ENCODE measurements at regions not wholly inside any gene's neighbourhood (a gene's known extent, or its start where the extent isn't known, plus 50 kb on each side); places are given as distances from the start of the nearest gene placed in this dataset.
A peak's percentile ranks its signal among the peaks of the same experiment; 100 is the strongest.

- Histone ChIP-seq H3K23me2 (ENCODE audit: low read depth, low read length) (no peaks in the 10 kb centered on the region), H2BK15ac (ENCODE audit: low read length) (no peak overlapping the region), H3K79me2 (ENCODE audit: control insufficient read depth in 1 of 2, insufficient read depth in 2 of 2, low read length in 2 of 2) (no peaks in the 10 kb centered on the region), H3K9me3 (ENCODE audit: insufficient read depth in 2 of 2, low read depth in 1 of 2, low read length in 1 of 2) (no peaks in the 10 kb centered on the region), H2BK12ac (ENCODE audit: low read depth, low read length) (0 out of 2 replicates have a peak overlapping the region, but pooled peaks have one; percentile 39), H3K4ac (replicated peaks; ENCODE audit: insufficient read length, low read depth, low read length) (no peak overlapping the region), H4K20me1 (replicated peaks in 1 of 2; ENCODE audit: control insufficient read depth in 1 of 2, insufficient read depth in 2 of 2, low read length in 2 of 2) (no peaks in the 10 kb centered on the region), H3K9ac (replicated peaks in 1 of 4; ENCODE audit: extremely low read depth in 1 of 4, low read depth in 3 of 4, low read length in 3 of 4) (no peak overlapping the region), H2BK120ac (replicated peaks; ENCODE audit: low read depth, low read length) (no peak overlapping the region), H3K18ac (ENCODE audit: extremely low read depth, low read length) (no peak overlapping the region), H3K27me3 (replicated peaks in 1 of 4; ENCODE audit: control insufficient read depth in 3 of 4, extremely low read depth in 1 of 4, insufficient read depth in 3 of 4, low read length in 3 of 4) (no peaks in the 10 kb centered on the region; a peak in 1 of 7 replicates), H2BK5ac (ENCODE audit: low read depth, low read length) (no peak overlapping the region), H4K91ac (replicated peaks; ENCODE audit: insufficient read length, low read length) (no peak overlapping the region), H3K23ac (ENCODE audit: insufficient read length) (no peak overlapping the region), H2AFZ (ENCODE audit: low read length) (no peak overlapping the region), H3K4me1 (replicated peaks in 1 of 4; ENCODE audit: control insufficient read depth in 3 of 4, insufficient read depth in 4 of 4, low read length in 3 of 4) (peaks cover 0 to 4% (median 0%) of the 10 kb centered on the region in 4 experiments; a peak in 1 of 7 replicates), H3K4me3 (ENCODE audit: extremely low read depth in 1 of 4, insufficient read depth in 2 of 4, low read depth in 3 of 4, low read length in 4 of 4) (no peak overlapping the region), H3K4me2 (ENCODE audit: insufficient read depth in 1 of 2, low read depth in 2 of 2, low read length in 2 of 2) (no peak overlapping the region), H2AK5ac (ENCODE audit: low read depth, low read length) (no peak overlapping the region), H2BK20ac (ENCODE audit: low read length) (no peak overlapping the region), H3K27ac (ENCODE audit: low read depth, low read length) (no peak overlapping the region), H4K8ac (ENCODE audit: extremely low read depth, insufficient read depth, low read length) (0 out of 2 replicates have a peak overlapping the region, but pooled peaks have one; percentile 12), H3K56ac (replicated peaks; ENCODE audit: insufficient read length, low read depth, low read length) (no peak overlapping the region), H3K14ac (ENCODE audit: insufficient read length) (no peak overlapping the region), H4K5ac (ENCODE audit: insufficient read length, low read depth, low read length) (no peak overlapping the region), H3K79me1 (ENCODE audit: low read depth, low read length) (no peaks in the 10 kb centered on the region), H3K36me3 (ENCODE audit: control insufficient read depth in 2 of 4, insufficient read depth in 4 of 4, low read length in 3 of 4) (no peaks in the 10 kb centered on the region)
- WGBS, 2 experiments (ENCODE audit: extremely low coverage in 1 of 2, insufficient coverage in 1 of 2, insufficient read length in 1 of 2, insufficient replicate concordance in 2 of 2, low coverage in 1 of 2, low lambda C conversion rate in 2 of 2, missing lambda C conversion rate in 1 of 2): 81% methylated on average over 9 of the region's 9 CpGs; no CpG with 5 or more reads in 1 of the 2 experiments
- POLR2A ChIA-PET (ENCODE audit: partially characterized antibody): no interaction called here
- TF ChIP-seq CBX5 (IDR thresholded peaks at IDR 0.05; ENCODE audit: low read depth, low read length) (no peak), MAFK (IDR thresholded peaks at IDR 0.05; ENCODE audit: low read depth, low read length) (no peak), TAF7 (optimal IDR thresholded peaks at IDR 0.05; ENCODE audit: borderline replicate concordance, low read depth, low read length) (no peak), CBX8 (IDR thresholded peaks at IDR 0.05; ENCODE audit: borderline replicate concordance, low read depth, low read length) (no peak), TAF1 (IDR thresholded peaks at IDR 0.05; ENCODE audit: low read depth, low read length) (no peak), KDM5A (IDR thresholded peaks at IDR 0.05; ENCODE audit: low read length) (no peak), SP4 (IDR thresholded peaks at IDR 0.05; ENCODE audit: low read length) (no peak), BRCA1 (IDR thresholded peaks at IDR 0.05; ENCODE audit: low read depth, low read length) (no peak), RBBP5 (IDR thresholded peaks at IDR 0.05; ENCODE audit: borderline replicate concordance, low read depth, low read length) (no peak), GTF2F1 (IDR thresholded peaks at IDR 0.05; ENCODE audit: borderline replicate concordance, low read depth, low read length) (no peak), SUZ12 (IDR thresholded peaks at IDR 0.05; ENCODE audit: low read length) (no peak), EZH2 (IDR thresholded peaks at IDR 0.05; ENCODE audit: low read depth, low read length, severe bottlenecking) (no peak), TEAD4 (IDR thresholded peaks at IDR 0.05; ENCODE audit: low read depth, low read length) (no peak), JUN (IDR thresholded peaks at IDR 0.05; ENCODE audit: low read depth, low read length) (no peak)
- CTCF ChIA-PET (ENCODE audit: partially characterized antibody): no interaction called here
- FAIRE-seq: no peak
- no peak for DNase-seq (ENCODE audit: low read depth in 1 of 2, low spot score in 2 of 2)
These were observed 113.5 kb upstream of the C10orf90 start for GRCh38 chr10:126783806-126784557.

Data from H1 (cell line).